Activated CD8-positive, alpha-beta T cell treated with anti-CD3 and anti-CD28 coated beads for 36 hours (primary cell): ENCODE measurements at regions not wholly inside any gene's neighbourhood (a gene's known extent, or its start where the extent isn't known, plus 50 kb on each side); places are given as distances from the start of the nearest gene placed in this dataset.

Experiments
- ATAC-seq: fragments of 200-7000 bp; cut with Tn5 transposase; one replicate; pipeline ENCODE4 v1.10.0; 2021; ENCODE audit warnings: mild to moderate bottlenecking, moderate library complexity
- CTCF ChIA-PET: fragments of 350-600 bp; sonication (Branson Sonifier 250); formaldehyde crosslinking; loops from one replicate; lab custom pipeline; 2021; ENCODE audit warnings: antibody characterized with exemption; lab: Charles Lee
- POLR2A ChIA-PET: fragments of 350-600 bp; sonication (Branson Sonifier 250); formaldehyde crosslinking; loops from one replicate; lab custom pipeline; 2021; ENCODE audit warnings: antibody characterized with exemption; lab: Charles Lee
- DNase-seq: peaks from one replicate; pipeline ENCODE4 v3.0.0-alpha.2; 2020
- H3K27ac Mint-ChIP-seq: one replicate; pipeline ENCODE4 v1.8.0; 2021; ENCODE audit warnings: mild to moderate bottlenecking, mixed read lengths
- H3K27me3 Mint-ChIP-seq: one replicate; pipeline ENCODE4 v1.8.0; 2021; ENCODE audit warnings: mixed read lengths
- H3K36me3 Mint-ChIP-seq: one replicate; pipeline ENCODE4 v1.8.0; 2021; ENCODE audit warnings: low read depth, mixed read lengths
- H3K4me1 Mint-ChIP-seq: one replicate; pipeline ENCODE4 v1.8.0; 2021; ENCODE audit warnings: low read depth, mixed read lengths
- H3K4me3 Mint-ChIP-seq: one replicate; pipeline ENCODE4 v1.8.0; 2021; ENCODE audit warnings: mild to moderate bottlenecking, moderate library complexity, mixed read lengths
- H3K9me3 Mint-ChIP-seq: one replicate; pipeline ENCODE4 v1.8.0; 2021; ENCODE audit warnings: mixed read lengths
- intact Hi-C: fragments of 100-400 bp; cut with micrococcal nuclease; formaldehyde crosslinking; loops from one replicate; pipeline ENCODE4 v1.10.0; 2022
- TF ChIP-seq, protein P1 (sequence below): fragments of 200-600 bp; IDR thresholded peaks from one replicate; pipeline ENCODE4 v1.8.0; 2022; ENCODE audit warnings: antibody characterized with exemption, mild to moderate bottlenecking

DNA sequence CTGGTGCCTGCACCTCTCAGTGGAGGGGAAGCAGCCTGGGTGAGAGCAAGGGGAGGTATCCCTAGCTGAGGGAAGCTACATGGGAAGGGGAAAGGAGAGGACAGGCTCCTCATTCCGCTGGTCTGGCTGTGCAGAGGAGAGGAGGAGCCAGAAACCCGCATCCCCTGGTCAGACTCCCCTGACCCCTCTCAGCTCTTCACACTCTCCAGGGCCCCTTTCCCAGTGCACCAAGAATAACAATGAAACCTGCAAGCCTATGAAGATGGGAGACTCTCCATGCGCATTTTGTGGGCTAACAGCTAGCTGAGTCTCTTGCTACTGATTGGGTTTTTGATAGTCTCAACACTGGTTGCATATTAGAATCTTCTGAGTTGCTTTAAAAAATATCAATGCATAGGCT, 319.9 kb upstream of the COBL start:
- no peak overlapping the region for H3K27ac Mint-ChIP-seq
- no peak overlapping the region for H3K4me3 Mint-ChIP-seq
- POLR2A ChIA-PET: no interaction called here
- DNase-seq (no peak), ATAC-seq (no peak)
- H3K9me3 Mint-ChIP-seq: peaks cover 2% of the 10 kb centered on the region
- intact Hi-C loops: no loop called here
- CTCF ChIA-PET: no interaction called here
- no peaks in the 10 kb centered on the region for H3K36me3 Mint-ChIP-seq
- H3K27me3 Mint-ChIP-seq: no peaks in the 10 kb centered on the region
- no peaks in the 10 kb centered on the region for H3K4me1 Mint-ChIP-seq
- TF ChIP-seq, protein P1, sequence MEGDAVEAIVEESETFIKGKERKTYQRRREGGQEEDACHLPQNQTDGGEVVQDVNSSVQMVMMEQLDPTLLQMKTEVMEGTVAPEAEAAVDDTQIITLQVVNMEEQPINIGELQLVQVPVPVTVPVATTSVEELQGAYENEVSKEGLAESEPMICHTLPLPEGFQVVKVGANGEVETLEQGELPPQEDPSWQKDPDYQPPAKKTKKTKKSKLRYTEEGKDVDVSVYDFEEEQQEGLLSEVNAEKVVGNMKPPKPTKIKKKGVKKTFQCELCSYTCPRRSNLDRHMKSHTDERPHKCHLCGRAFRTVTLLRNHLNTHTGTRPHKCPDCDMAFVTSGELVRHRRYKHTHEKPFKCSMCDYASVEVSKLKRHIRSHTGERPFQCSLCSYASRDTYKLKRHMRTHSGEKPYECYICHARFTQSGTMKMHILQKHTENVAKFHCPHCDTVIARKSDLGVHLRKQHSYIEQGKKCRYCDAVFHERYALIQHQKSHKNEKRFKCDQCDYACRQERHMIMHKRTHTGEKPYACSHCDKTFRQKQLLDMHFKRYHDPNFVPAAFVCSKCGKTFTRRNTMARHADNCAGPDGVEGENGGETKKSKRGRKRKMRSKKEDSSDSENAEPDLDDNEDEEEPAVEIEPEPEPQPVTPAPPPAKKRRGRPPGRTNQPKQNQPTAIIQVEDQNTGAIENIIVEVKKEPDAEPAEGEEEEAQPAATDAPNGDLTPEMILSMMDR: no peak

DNA sequence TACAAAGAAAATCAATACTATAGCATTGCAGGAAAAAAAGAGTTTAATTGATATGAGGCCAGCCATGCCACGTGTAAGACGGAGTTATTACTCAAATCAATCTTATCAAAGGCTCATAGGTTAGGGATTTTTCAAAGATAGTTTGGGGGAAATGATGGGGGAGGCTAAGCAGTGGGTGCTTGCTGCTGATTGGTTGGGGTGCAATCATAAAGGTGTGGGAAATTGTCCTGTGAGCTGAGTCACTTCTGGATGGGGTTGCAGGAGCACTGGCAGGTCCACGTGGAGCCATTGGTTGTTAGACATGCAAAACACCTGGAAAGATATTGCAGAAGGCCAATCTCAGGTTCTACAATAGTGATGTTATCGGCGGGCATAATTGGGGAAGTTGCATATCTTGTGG, 319.2 kb upstream of the COBL start:
- H3K27me3 Mint-ChIP-seq: no peaks in the 10 kb centered on the region
- DNase-seq: no peak
- peaks cover 2% of the 10 kb centered on the region for H3K9me3 Mint-ChIP-seq
- intact Hi-C loops: no loop called here
- H3K4me3 Mint-ChIP-seq: no peak overlapping the region
- ChIA-PET CTCF (no interaction called here), POLR2A (interaction anchor here (0.6 kb wide), 1 partner anchor 49 kb away, joined by 3 read pairs; no protein-coding TSS in a partner anchor)
- ATAC-seq: no peak
- TF ChIP-seq, protein P1: no peak
- H3K4me1 Mint-ChIP-seq: no peaks in the 10 kb centered on the region
- H3K27ac Mint-ChIP-seq: no peak overlapping the region
- no peaks in the 10 kb centered on the region for H3K36me3 Mint-ChIP-seq

DNA sequence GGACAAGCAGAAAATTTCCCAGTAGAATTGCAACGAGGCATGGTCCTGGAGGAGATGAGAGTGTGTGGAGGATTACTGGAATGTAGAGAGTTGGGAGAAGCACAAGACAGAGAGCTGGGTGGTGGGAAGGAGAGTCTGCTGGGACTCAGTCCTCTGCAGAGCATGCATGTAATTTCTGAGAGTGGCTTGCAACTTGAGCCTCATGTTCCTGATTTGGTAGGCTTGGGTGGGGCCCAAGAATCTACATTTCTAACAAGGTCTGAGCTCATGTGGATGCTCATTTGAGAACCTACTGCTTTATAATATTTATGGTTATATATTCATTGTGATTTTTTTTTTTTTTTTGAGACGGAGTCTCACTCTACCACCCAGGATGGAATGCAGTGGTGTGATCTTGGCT, 317.9 kb upstream of the COBL start:
- Mint-ChIP-seq H3K9me3 (peaks cover 4% of the 10 kb centered on the region), H3K4me3 (no peak overlapping the region), H3K27ac (no peak overlapping the region), H3K36me3 (no peaks in the 10 kb centered on the region), H3K27me3 (no peaks in the 10 kb centered on the region), H3K4me1 (no peaks in the 10 kb centered on the region)
- DNase-seq: no peak
- ChIA-PET POLR2A (no interaction called here), CTCF (no interaction called here)
- no peak for ATAC-seq
- TF ChIP-seq, protein P1: no peak
- intact Hi-C loops: no loop called here

DNA sequence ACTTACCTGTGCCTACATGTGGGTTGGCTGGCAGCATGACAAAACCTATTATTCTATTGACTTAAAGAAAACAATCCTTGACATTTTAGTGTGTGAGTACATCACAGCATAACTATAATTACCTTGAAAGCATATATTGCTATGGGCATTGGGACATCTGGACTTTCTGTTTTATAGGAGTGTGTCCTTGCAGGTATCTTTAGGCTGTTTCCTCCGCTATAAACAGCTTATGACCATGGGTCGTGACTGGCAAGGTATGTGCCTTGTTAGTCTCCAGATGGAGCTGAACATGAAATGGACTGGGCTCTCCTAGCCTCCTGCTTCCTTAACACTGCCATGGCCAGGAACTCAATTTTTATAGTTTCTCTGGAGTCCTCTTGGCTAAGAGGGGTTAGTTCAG, 317.4 kb upstream of the COBL start:
- Mint-ChIP-seq H3K4me3 (no peak overlapping the region), H3K27ac (no peak overlapping the region), H3K27me3 (no peaks in the 10 kb centered on the region), H3K9me3 (peaks cover 5% of the 10 kb centered on the region), H3K36me3 (no peaks in the 10 kb centered on the region), H3K4me1 (no peaks in the 10 kb centered on the region)
- TF ChIP-seq, protein P1: no peak
- ChIA-PET POLR2A (no interaction called here), CTCF (no interaction called here)
- DNase-seq: no peak
- intact Hi-C loops: no loop called here
- ATAC-seq: no peak

DNA sequence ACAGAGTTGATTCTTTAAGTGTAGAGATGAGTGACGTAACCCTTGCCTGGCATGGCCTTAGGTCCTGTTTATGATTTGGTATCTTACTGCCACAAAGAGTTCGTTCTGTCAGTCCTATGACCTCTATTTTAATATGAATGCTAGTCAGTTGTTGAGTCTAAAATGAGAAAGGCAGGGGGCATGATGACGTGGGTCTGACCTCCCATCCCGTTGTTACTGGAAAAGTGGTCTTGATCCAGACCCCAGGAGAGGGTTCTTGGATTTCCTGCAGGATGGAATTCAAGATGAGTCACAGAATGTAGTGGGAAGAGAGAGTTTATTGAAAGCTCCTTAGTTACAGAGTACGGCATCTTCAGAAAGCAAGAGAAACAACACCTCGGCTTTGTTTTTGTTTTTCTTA, 317.0 kb upstream of the COBL start:
- H3K4me3 Mint-ChIP-seq: no peak overlapping the region
- ChIA-PET POLR2A (no interaction called here), CTCF (no interaction called here)
- no peaks in the 10 kb centered on the region for H3K27me3 Mint-ChIP-seq
- no peak for DNase-seq
- H3K4me1 Mint-ChIP-seq: no peaks in the 10 kb centered on the region
- TF ChIP-seq, protein P1: no peak
- no peaks in the 10 kb centered on the region for H3K36me3 Mint-ChIP-seq
- ATAC-seq: no peak
- H3K9me3 Mint-ChIP-seq: peaks cover 5% of the 10 kb centered on the region
- H3K27ac Mint-ChIP-seq: no peak overlapping the region
- intact Hi-C loops: no loop called here
